Hepatocyte (in vitro differentiated cells): ENCODE measurements at regions not wholly inside any gene's neighbourhood (a gene's known extent, or its start where the extent isn't known, plus 50 kb on each side); places are given as distances from the start of the nearest gene placed in this dataset.

Experiments
- EZH2 ChIP-seq: fragments of 200-600 bp; sonication (generic); IDR thresholded peaks from 2 replicates; pipeline ENCODE4 v1.6.1; 2016; ENCODE audit warnings: antibody characterized with exemption, mild to moderate bottlenecking, borderline replicate concordance
- EZH2phosphoT487 ChIP-seq: fragments of 200-600 bp; sonication (generic); IDR thresholded peaks from one replicate; pipeline ENCODE4 v1.6.1; 2018; ENCODE audit warnings: antibody characterized with exemption, mild to moderate bottlenecking, low read depth, moderate library complexity; ENCODE audit not compliant: unreplicated experiment, severe bottlenecking
- TF ChIP-seq, protein P1 (sequence below): fragments of 200-600 bp; sonication (generic); IDR thresholded peaks from 2 replicates; pipeline ENCODE4 v1.5.1; 2016; ENCODE audit warnings: antibody characterized with exemption, mild to moderate bottlenecking; ENCODE audit not compliant: poor library complexity

DNA sequence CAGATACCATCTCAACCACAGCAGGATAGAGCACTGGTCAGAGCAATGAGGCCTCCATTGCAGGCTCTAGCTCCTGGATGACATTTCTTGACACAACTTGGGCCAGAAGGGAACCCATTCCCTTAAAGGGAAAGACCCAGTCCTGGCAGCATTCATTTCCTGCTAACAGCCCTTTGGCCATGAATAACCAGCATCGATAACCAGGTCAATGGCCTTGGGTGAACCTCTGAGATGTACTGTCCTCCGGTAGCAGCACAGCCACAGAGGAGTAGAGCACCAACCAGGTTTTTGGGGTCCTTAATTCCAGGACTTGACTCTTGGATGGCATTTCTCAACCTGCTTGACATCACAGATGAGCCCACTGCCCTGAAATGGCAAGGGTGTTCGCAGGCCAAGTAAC, 71.2 kb upstream of the FKBP1C start:
- TF ChIP-seq EZH2phosphoT487 (no peak), EZH2 (no peak)
- TF ChIP-seq, protein P1, sequence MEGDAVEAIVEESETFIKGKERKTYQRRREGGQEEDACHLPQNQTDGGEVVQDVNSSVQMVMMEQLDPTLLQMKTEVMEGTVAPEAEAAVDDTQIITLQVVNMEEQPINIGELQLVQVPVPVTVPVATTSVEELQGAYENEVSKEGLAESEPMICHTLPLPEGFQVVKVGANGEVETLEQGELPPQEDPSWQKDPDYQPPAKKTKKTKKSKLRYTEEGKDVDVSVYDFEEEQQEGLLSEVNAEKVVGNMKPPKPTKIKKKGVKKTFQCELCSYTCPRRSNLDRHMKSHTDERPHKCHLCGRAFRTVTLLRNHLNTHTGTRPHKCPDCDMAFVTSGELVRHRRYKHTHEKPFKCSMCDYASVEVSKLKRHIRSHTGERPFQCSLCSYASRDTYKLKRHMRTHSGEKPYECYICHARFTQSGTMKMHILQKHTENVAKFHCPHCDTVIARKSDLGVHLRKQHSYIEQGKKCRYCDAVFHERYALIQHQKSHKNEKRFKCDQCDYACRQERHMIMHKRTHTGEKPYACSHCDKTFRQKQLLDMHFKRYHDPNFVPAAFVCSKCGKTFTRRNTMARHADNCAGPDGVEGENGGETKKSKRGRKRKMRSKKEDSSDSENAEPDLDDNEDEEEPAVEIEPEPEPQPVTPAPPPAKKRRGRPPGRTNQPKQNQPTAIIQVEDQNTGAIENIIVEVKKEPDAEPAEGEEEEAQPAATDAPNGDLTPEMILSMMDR: no peak
